BLaER1 (cell line): ENCODE measurements at regions not wholly inside any gene's neighbourhood (a gene's known extent, or its start where the extent isn't known, plus 50 kb on each side); places are given as distances from the start of the nearest gene placed in this dataset.
"Not testable (repeated sequence)": the region's sequence is repeated elsewhere in the genome, so short reads cannot be mapped to it uniquely, and the experiment has no call there.

Source experiments
- H3K27ac ChIP-seq: shearing (Covaris generic); formaldehyde crosslinking; 2 replicates; pipeline ENCODE4 v1.8.1; 2022
- H3K27me3 ChIP-seq: shearing (Covaris generic); formaldehyde crosslinking; 2 replicates; pipeline ENCODE4 v1.8.1; 2022
- H3K36me3 ChIP-seq: shearing (Covaris generic); formaldehyde crosslinking; 2 replicates; pipeline ENCODE4 v1.8.1; 2022
- H3K4me1 ChIP-seq: shearing (Covaris generic); formaldehyde crosslinking; 2 replicates; pipeline ENCODE4 v1.8.1; 2022
- H3K4me2 ChIP-seq: shearing (Covaris generic); formaldehyde crosslinking; 2 replicates; pipeline ENCODE4 v1.8.1; 2022
- H3K4me3 ChIP-seq: shearing (Covaris generic); formaldehyde crosslinking; 2 replicates; pipeline ENCODE4 v1.8.1; 2022
- H3K9ac ChIP-seq: shearing (Covaris generic); formaldehyde crosslinking; 2 replicates; pipeline ENCODE4 v1.8.1; 2022
- H3K9me3 ChIP-seq: shearing (Covaris generic); formaldehyde crosslinking; 2 replicates; pipeline ENCODE4 v1.8.1; 2022
- H4K20me1 ChIP-seq: shearing (Covaris generic); formaldehyde crosslinking; 2 replicates; pipeline ENCODE4 v1.8.1; 2022
- Cebpa-rat ChIP-seq: shearing (Covaris generic); IDR thresholded peaks from 2 replicates; pipeline ENCODE4 v1.8.1; 2022

GRCh38 chr14:83864106-83864505, 1665.8 kb upstream of the FLRT2 start:
- Histone ChIP-seq H3K27ac (no peak overlapping the region), H3K9me3 (no peaks in the 10 kb centered on the region), H3K27me3 (no peaks in the 10 kb centered on the region), H3K4me3 (no peak overlapping the region), H4K20me1 (no peaks in the 10 kb centered on the region), H3K36me3 (no peaks in the 10 kb centered on the region), H3K4me2 (no peak overlapping the region), H3K9ac (no peak overlapping the region), H3K4me1 (no peaks in the 10 kb centered on the region)
- no peak for TF ChIP-seq Cebpa-rat

GRCh38 chr14:83867566-83868225, 1662.2 kb upstream of the FLRT2 start:
- no peak overlapping the region for H3K9ac ChIP-seq
- H3K27ac ChIP-seq: no peak overlapping the region

GRCh38 chr14:83870546-83871270, 1659.2 kb upstream of the FLRT2 start:
- no peaks in the 10 kb centered on the region for H3K27me3 ChIP-seq
- H3K9ac ChIP-seq: no peak overlapping the region
- no peak overlapping the region for H3K27ac ChIP-seq
- no peaks in the 10 kb centered on the region for H3K36me3 ChIP-seq
- no peak for TF ChIP-seq Cebpa-rat
- H3K4me3 ChIP-seq: no peak overlapping the region
- no peaks in the 10 kb centered on the region for H3K4me1 ChIP-seq
- no peaks in the 10 kb centered on the region for H3K9me3 ChIP-seq
- H4K20me1 ChIP-seq: no peaks in the 10 kb centered on the region
- H3K4me2 ChIP-seq: no peak overlapping the region

More at GRCh38 chr14:83867566-83868225, 1662.2 kb upstream of the FLRT2 start:
- Histone ChIP-seq H3K4me2 (no peak overlapping the region), H3K9me3 (no peaks in the 10 kb centered on the region), H3K27me3 (no peaks in the 10 kb centered on the region), H3K4me1 (no peaks in the 10 kb centered on the region), H3K36me3 (no peaks in the 10 kb centered on the region), H4K20me1 (no peaks in the 10 kb centered on the region), H3K4me3 (no peak overlapping the region)
- no peak for TF ChIP-seq Cebpa-rat

GRCh38 chr14:83873669-83874068, 1656.3 kb upstream of the FLRT2 start:
- Histone ChIP-seq H4K20me1 (no peaks in the 10 kb centered on the region), H3K27ac (no peak overlapping the region), H3K4me3 (no peak overlapping the region), H3K9me3 (no peaks in the 10 kb centered on the region), H3K9ac (no peak overlapping the region), H3K4me1 (no peaks in the 10 kb centered on the region), H3K36me3 (no peaks in the 10 kb centered on the region), H3K27me3 (no peaks in the 10 kb centered on the region), H3K4me2 (no peak overlapping the region)
- TF ChIP-seq Cebpa-rat: no peak

GRCh38 chr14:83874662-83875061, 1655.3 kb upstream of the FLRT2 start:
- H3K9me3 ChIP-seq: no peaks in the 10 kb centered on the region

GRCh38 chr14:83883732-83884131, 1646.2 kb upstream of the FLRT2 start:
- TF ChIP-seq Cebpa-rat: no peak
- Histone ChIP-seq H3K27ac (no peak overlapping the region), H4K20me1 (no peaks in the 10 kb centered on the region), H3K9ac (no peak overlapping the region), H3K4me3 (no peak overlapping the region), H3K4me1 (no peaks in the 10 kb centered on the region), H3K36me3 (no peaks in the 10 kb centered on the region), H3K27me3 (no peaks in the 10 kb centered on the region), H3K4me2 (no peak overlapping the region), H3K9me3 (no peaks in the 10 kb centered on the region)

More at GRCh38 chr14:83874662-83875061, 1655.3 kb upstream of the FLRT2 start:
- no peaks in the 10 kb centered on the region for H3K27me3 ChIP-seq
- H3K9ac ChIP-seq: no peak overlapping the region
- no peaks in the 10 kb centered on the region for H3K4me1 ChIP-seq
- no peak for TF ChIP-seq Cebpa-rat
- H3K36me3 ChIP-seq: no peaks in the 10 kb centered on the region
- no peaks in the 10 kb centered on the region for H4K20me1 ChIP-seq
- H3K4me2 ChIP-seq: no peak overlapping the region
- H3K27ac ChIP-seq: no peak overlapping the region
- H3K4me3 ChIP-seq: no peak overlapping the region

- no peaks in the 10 kb centered on the region for H3K9me3 ChIP-seq
- TF ChIP-seq Cebpa-rat: no peak
- no peaks in the 10 kb centered on the region for H3K4me1 ChIP-seq
- H3K9ac ChIP-seq: no peak overlapping the region
- no peak overlapping the region for H3K27ac ChIP-seq
- H3K4me2 ChIP-seq: no peak overlapping the region
- H4K20me1 ChIP-seq: no peaks in the 10 kb centered on the region
- no peaks in the 10 kb centered on the region for H3K36me3 ChIP-seq
- no peaks in the 10 kb centered on the region for H3K27me3 ChIP-seq
- H3K4me3 ChIP-seq: no peak overlapping the region
Observed at GRCh38 chr14:83885837-83886293, 1644.1 kb upstream of the FLRT2 start.

- Histone ChIP-seq H4K20me1 (no peaks in the 10 kb centered on the region), H3K27ac (no peak overlapping the region)
- TF ChIP-seq Cebpa-rat: no peak
Observed at GRCh38 chr14:83887866-83888265, 1642.1 kb upstream of the FLRT2 start.

GRCh38 chr14:83893447-83893846, 1636.5 kb upstream of the FLRT2 start:
- Histone ChIP-seq H3K9me3 (no peaks in the 10 kb centered on the region), H3K4me2 (no peak overlapping the region), H3K36me3 (no peaks in the 10 kb centered on the region), H3K4me3 (no peak overlapping the region), H3K27ac (no peak overlapping the region), H4K20me1 (no peaks in the 10 kb centered on the region), H3K27me3 (no peaks in the 10 kb centered on the region), H3K4me1 (no peaks in the 10 kb centered on the region), H3K9ac (no peak overlapping the region)
- no peak for TF ChIP-seq Cebpa-rat

More at GRCh38 chr14:83887866-83888265, 1642.1 kb upstream of the FLRT2 start:
- H3K4me2 ChIP-seq: no peak overlapping the region
- no peak overlapping the region for H3K4me3 ChIP-seq
- H3K36me3 ChIP-seq: no peaks in the 10 kb centered on the region
- H3K27me3 ChIP-seq: no peaks in the 10 kb centered on the region
- no peaks in the 10 kb centered on the region for H3K4me1 ChIP-seq
- no peaks in the 10 kb centered on the region for H3K9me3 ChIP-seq
- no peak overlapping the region for H3K9ac ChIP-seq

GRCh38 chr14:83894568-83894967, 1635.4 kb upstream of the FLRT2 start:
- H3K4me3 ChIP-seq: no peak overlapping the region
- no peak overlapping the region for H3K9ac ChIP-seq
- TF ChIP-seq Cebpa-rat: no peak
- H3K27ac ChIP-seq: no peak overlapping the region
- no peaks in the 10 kb centered on the region for H3K9me3 ChIP-seq
- H3K4me1 ChIP-seq: no peaks in the 10 kb centered on the region
- no peaks in the 10 kb centered on the region for H3K36me3 ChIP-seq
- no peaks in the 10 kb centered on the region for H3K27me3 ChIP-seq
- no peaks in the 10 kb centered on the region for H4K20me1 ChIP-seq
- H3K4me2 ChIP-seq: no peak overlapping the region

GRCh38 chr14:83898558-83898957, 1631.4 kb upstream of the FLRT2 start:
- H3K4me1 ChIP-seq, H3K9ac ChIP-seq, H3K4me3 ChIP-seq, H3K27me3 ChIP-seq, H3K27ac ChIP-seq, H3K9me3 ChIP-seq, H3K4me2 ChIP-seq, H4K20me1 ChIP-seq, H3K36me3 ChIP-seq: not testable (repeated sequence)
